Anterior cingulate cortex (tissue), 58 donors: ENCODE measurements at regions not wholly inside any gene's neighbourhood (a gene's known extent, or its start where the extent isn't known, plus 50 kb on each side); places are given as distances from the start of the nearest gene placed in this dataset.
"Not testable (repeated sequence)": the region's sequence is repeated elsewhere in the genome, so short reads cannot be mapped to it uniquely, and the experiment has no call there.

ENCODE experiments used
- DNase-seq, 58 donors: peaks; one replicate each; lab custom pipeline; 2025; lab: John Stamatoyannopoulos, UW

- DNase-seq: no peak
Measured at GRCh38 chr3:38966811-38967692, 84.7 kb downstream of the SCN11A start.

DNA sequence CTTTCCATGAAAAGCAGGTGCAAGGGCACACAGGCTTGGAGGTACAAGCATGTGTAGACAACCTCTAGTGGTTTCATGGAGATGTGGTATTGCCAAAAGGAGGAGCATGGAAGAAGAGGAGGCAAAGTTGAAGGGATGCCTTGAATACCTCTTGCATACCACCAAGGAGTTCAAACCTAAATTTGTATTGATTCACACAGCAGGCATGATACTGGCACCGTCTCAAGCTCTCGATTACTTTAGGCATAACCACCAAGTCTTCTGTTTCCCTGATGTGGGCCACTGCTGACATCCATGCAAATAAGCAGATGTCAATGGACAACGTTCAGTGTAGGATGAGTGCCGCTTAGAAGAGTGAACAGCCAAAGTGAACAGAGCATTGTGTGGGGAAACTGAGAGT, 87.1 kb downstream of the SCN11A start:
- no peak for DNase-seq

DNA sequence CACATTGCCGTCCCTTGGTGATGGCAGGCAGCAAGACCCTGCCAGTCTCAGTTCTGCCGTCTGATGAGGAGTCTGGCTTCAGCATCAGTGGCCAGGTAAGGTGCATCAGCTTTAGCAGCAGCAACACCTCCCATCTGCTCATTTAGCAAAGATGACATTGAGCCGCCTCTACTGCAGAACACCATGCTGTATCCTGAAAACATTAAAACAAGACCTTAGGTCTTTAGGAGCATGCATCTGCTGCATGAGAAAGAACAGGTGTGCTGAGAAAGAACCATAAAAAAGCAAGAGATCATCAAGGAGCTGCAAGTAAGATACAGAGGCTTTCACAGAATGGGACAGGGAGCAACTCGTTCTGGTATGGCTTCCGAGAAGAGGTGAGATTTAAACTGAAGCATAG, 87.5 kb downstream of the SCN11A start:
- no peak for DNase-seq

DNA sequence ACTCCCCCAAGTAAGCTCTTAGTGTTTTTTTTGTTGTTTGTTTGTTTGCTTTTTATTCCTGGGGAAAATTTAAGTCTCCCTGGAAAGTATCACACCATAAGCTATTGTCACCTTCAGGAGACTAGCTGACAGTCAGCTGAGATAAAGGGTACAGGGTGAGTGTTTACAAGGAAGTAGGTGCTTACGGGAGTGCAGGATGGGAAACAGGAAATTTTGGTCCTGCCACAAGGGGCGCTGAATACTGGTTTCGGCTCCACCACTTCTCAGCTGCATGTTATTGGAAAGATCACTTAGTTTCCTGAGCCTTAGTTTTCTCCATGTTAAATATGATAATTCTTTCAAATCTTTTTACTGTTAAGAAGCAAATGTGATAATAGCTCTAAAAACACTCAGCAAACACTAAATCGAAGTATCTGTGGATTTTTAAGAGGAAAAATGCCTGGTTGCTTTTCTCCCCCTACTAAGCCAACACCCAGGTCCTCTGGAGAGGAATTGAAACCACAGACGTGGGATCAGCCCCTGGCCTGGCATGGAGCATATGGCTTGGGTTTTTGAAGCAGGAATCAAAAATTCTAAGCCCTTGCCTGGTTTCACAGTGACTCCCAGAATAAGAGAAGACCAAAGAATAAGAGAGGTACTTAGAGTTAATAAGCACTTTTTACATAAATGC, 90.7 kb downstream of the SCN11A start:
- peak in 11 of 58 donors; percentile 1 to 28 (median 4) for DNase-seq

DNA sequence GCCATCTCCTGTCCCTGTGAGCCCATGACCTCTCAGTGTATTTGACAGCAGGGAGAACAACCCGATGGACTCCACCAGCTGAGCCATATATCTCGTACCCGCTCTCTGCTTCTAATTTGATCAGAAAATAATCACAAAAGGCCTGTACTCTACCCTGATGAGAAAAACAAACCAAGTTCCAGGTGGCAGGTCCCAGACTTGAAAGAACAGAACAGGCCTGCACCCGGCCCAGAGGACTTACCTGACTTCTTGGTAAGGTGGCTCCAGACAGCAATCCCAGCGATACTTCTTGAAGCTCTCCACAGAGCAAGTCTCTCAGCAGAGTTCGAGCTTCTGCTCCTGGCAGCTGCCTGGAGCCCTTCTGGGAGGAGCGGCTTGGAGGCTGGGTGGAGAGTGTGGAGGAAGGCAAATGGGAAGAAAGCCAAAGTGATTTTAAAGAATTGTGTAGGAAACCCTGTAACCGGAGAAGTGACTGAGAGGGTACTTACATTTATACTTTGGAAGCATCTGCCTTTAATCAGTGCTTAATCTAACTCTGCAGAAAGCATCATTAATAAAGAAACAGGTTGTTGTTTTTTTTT, 91.6 kb downstream of the SCN11A start:
- DNase-seq: peak in 3 of 58 donors; percentile 2 to 9 (median 6)

DNA sequence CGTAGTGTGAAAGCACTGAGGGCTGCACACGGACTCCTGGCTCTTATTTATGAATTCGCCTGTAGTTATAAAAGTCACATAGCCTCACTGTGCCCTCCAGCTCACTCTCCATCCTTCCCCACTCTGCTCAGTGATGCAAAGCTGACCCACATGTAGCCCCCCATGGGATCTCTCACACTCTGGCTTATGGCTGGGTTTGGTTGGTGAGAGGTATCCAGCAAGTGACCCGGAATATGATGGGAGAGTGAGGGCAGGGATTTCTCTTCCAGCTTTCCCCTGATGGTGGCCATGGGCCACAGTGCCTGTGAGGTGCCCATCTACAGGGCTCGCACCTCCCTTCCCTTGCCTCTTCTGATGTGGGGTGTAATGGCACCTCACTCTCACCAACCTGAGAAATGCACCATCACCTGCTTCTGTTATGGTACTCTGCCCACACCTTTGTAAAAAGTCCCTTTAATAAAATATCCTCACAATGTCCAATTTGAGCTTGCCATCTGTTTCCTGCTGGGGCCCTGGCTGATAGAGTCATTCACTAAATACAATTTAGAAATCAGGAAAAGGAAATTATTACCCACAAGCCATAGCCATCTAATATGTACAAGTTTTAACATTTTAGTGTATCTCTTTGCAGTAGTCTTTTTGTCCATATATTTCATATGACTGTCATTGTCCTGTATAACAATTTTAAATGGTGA, 93.6 kb downstream of the SCN11A start:
- DNase-seq: no peak

DNA sequence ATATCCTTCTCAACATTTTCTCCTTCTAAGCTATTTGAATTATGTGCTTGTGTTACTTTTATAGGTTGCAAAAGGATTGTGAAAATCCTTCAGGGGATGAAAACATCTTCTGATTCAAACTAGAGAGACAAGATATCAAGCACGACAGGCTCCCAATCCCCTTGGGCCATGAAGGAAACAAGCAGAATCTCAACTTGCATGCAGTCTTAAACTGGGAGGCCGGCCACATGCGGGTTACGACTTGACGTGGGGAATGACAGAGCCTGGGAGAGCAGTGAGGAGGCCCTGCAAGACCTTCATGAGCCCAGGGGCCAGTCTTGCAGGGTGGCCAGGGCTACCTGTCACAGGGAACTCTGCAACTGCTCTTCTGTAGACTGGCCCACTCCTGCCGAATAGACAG, 94.4 kb downstream of the SCN11A start:
- no peak for DNase-seq

DNA sequence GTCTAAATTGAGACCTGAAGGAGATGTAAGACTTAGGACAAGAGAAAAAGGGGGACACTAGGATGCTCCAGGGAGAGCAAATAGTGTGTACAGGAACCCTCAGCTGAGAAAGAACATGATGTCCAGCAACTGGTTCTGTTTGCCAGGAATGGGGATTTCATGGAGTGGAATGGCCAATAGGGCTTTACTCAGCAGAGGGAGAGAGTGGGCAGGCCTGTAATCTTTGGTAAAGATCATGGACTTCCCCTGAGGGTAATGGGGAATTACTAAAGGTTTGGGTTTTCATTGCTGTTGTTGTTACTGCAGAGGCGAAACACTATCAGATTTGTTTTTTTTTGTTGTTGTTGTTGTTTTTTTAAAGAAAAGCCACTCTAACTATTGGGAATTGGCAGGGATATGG, 99.0 kb downstream of the SCN11A start:
- no peak for DNase-seq

DNA sequence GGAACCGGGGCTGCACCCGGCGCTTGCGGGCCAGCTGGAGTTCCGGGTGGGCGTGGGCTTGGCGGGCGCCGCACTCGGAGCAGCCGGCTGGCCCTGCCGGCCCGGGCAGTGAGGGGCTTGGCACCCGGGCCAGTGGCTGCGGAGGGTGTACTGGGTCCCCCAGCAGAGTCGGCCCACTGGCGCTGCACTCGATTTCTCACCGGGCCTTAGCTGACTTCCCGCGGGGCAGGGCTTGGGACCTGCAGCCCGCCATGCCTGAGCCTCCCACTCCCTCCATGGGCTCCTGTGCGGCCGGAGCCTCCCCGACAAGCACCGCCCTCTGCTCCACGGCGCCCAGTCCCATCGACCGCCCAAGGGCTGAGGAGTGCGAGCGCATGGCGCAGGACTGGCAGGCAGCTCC, 100.6 kb downstream of the SCN11A start:
- DNase-seq: not testable (repeated sequence)

GRCh38 chr3:38950581-38950980, 101.2 kb downstream of the SCN11A start:
- DNase-seq: no peak

GRCh38 chr3:38949994-38950393, 101.8 kb downstream of the SCN11A start:
- no peak for DNase-seq

GRCh38 chr3:38940394-38940793, 111.3 kb downstream of the SCN11A start:
- DNase-seq: no peak

DNA sequence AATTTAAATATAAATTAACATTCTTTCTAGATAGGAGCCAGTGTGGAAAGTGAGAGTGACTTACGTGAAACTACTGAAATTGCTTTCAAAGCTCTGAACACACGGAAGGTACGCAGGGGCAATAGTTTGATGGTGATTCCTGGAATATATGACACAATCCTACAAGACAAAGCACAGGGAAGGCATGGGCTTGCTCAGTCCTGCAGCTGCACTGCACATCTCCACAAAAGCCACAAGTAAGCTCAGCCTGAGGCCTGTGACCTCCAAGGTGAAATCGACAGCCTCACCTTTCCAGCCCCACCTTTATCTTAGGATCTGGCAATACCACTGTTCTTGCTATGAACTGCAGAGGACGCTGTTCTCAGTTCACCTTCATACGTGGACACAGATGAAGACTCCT, 109.3 kb upstream of the SCN10A start:
- no peak for DNase-seq

- DNase-seq: no peak
Measured at GRCh38 chr3:38916706-38917105, 100.7 kb upstream of the SCN10A start.

DNA sequence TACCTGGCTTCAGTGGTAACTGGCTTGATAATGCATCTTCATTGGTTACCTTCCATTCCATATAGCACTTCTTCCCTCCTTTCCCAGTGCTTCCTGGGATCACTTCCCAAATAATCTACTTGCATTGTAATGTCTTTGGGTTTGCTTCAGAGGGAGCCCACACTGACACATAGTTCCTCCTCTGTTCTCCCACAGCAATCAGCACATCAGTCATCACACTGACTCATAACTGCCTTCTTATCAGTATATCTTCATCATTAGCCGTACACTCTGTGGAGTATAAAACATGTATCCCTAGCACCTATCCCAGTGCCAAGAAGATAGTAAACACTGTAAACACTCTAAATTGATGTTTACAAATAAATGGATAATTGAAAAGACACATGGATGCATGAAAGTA, 91.4 kb upstream of the SCN10A start:
- no peak for DNase-seq

- no peak for DNase-seq
Measured at GRCh38 chr3:38890426-38890825, 74.4 kb upstream of the SCN10A start.

GRCh38 chr3:38878646-38879045, 62.6 kb upstream of the SCN10A start:
- DNase-seq: no peak
